ENCODE measurements at regions not wholly inside any gene's neighbourhood (a gene's known extent, or its start where the extent isn't known, plus 50 kb on each side); places are given as distances from the start of the nearest gene placed in this dataset.
"Not testable (repeated sequence)": the region's sequence is repeated elsewhere in the genome, so short reads cannot be mapped to it uniquely, and the experiment has no call there.

- DNase-seq: no peak
These were observed 121.7 kb upstream of the PITX1 start for GRCh38 chr5:135155616-135156214.

GRCh38 chr5:135154961-135155360, 120.9 kb upstream of the PITX1 start:
- DNase-seq: no peak

GRCh38 chr5:135154197-135154596, 120.2 kb upstream of the PITX1 start:
- no peak for DNase-seq

- DNase-seq: no peak
These were observed 119.6 kb upstream of the PITX1 start for GRCh38 chr5:135153661-135154060.

- DNase-seq: no peak
These were observed 119.2 kb upstream of the PITX1 start for GRCh38 chr5:135153259-135153658.

- not testable (repeated sequence) for DNase-seq
These were observed 117.6 kb upstream of the PITX1 start for GRCh38 chr5:135151660-135152059.

GRCh38 chr5:135151256-135151655, 117.2 kb upstream of the PITX1 start:
- DNase-seq: no peak

- DNase-seq: no peak
These were observed 116.7 kb upstream of the PITX1 start for GRCh38 chr5:135150767-135151166.

- DNase-seq: no peak
These were observed 116.1 kb upstream of the PITX1 start for GRCh38 chr5:135149956-135150723.

GRCh38 chr5:135149229-135149955, 115.4 kb upstream of the PITX1 start:
- DNase-seq: no peak

- DNase-seq: no peak
These were observed 113.5 kb upstream of the PITX1 start for GRCh38 chr5:135147294-135148090.

- DNase-seq: no peak
These were observed 112.0 kb upstream of the PITX1 start for GRCh38 chr5:135145985-135146384.

- DNase-seq: not testable (repeated sequence)
These were observed 109.7 kb upstream of the PITX1 start for GRCh38 chr5:135143682-135144081.

GRCh38 chr5:135141303-135142268, 107.6 kb upstream of the PITX1 start:
- DNase-seq: no peak

- DNase-seq: no peak
These were observed 106.6 kb upstream of the PITX1 start for GRCh38 chr5:135140446-135141204.

- no peak for DNase-seq
These were observed 105.5 kb upstream of the PITX1 start for GRCh38 chr5:135139381-135140134.

- no peak for DNase-seq
These were observed 104.3 kb upstream of the PITX1 start for GRCh38 chr5:135138116-135138850.

GRCh38 chr5:135137146-135137915, 103.3 kb upstream of the PITX1 start:
- DNase-seq: no peak

GRCh38 chr5:135136546-135136945, 102.5 kb upstream of the PITX1 start:
- no peak for DNase-seq
